MCF 10A (cell line): ENCODE measurements at regions not wholly inside any gene's neighbourhood (a gene's known extent, or its start where the extent isn't known, plus 50 kb on each side); places are given as distances from the start of the nearest gene placed in this dataset.

Source experiments
- BruUV-seq: library from RNA; stranded (reverse); fragments of 400-500 nt; replicated peaks from 2 replicates; lab custom pipeline; 2021; lab: Mats Ljungman, UMichigan
- CTCF ChIA-PET: fragments of 300-600 bp; sonication (Branson Sonifier 250); formaldehyde crosslinking; extraction: SDS; loops from one replicate; lab custom pipeline; 2021; ENCODE audit warnings: antibody characterized with exemption, inconsistent platforms; lab: Yijun Ruan, JAX
- POLR2A ChIA-PET: fragments of 300-600, 350-650 bp; sonication (Branson Sonifier 250); formaldehyde crosslinking; extraction: SDS; loops from one replicate; lab custom pipeline; 2020; ENCODE audit warnings: antibody characterized with exemption, inconsistent platforms; lab: Yijun Ruan, JAX
- DNase-seq: peaks from one replicate; pipeline ENCODE4 v3.0.0-alpha.2; 2018; ENCODE audit not compliant: unreplicated experiment
- H3K27ac Mint-ChIP-seq: one replicate; pipeline ENCODE4 v1.8.0; 2022; ENCODE audit warnings: mild to moderate bottlenecking, low read depth, mixed read lengths; ENCODE audit not compliant: unreplicated experiment
- H3K27me3 Mint-ChIP-seq: one replicate; pipeline ENCODE4 v1.8.0; 2022; ENCODE audit warnings: mixed read lengths; ENCODE audit not compliant: insufficient read depth, unreplicated experiment
- H3K36me3 Mint-ChIP-seq: one replicate; pipeline ENCODE4 v1.8.0; 2022; ENCODE audit warnings: mild to moderate bottlenecking, moderate library complexity, mixed read lengths; ENCODE audit not compliant: insufficient read depth, unreplicated experiment
- H3K4me1 Mint-ChIP-seq: one replicate; pipeline ENCODE4 v1.8.0; 2022; ENCODE audit warnings: mixed read lengths; ENCODE audit not compliant: insufficient read depth, unreplicated experiment
- H3K4me3 Mint-ChIP-seq: one replicate; pipeline ENCODE4 v1.8.0; 2022; ENCODE audit warnings: mild to moderate bottlenecking, moderate library complexity, mixed read lengths; ENCODE audit not compliant: unreplicated experiment
- H3K9me3 Mint-ChIP-seq: one replicate; pipeline ENCODE4 v1.8.0; 2022; ENCODE audit warnings: mixed read lengths; ENCODE audit not compliant: unreplicated experiment
- intact Hi-C: fragments of 100-400 bp; cut with micrococcal nuclease; formaldehyde crosslinking; loops from 2 replicates; pipeline ENCODE4 v1.14.1; 2022
- TF ChIP-seq, protein P1 (sequence below): fragments of 200-600 bp; IDR thresholded peaks from one replicate; pipeline ENCODE4 v1.8.0; 2022; ENCODE audit warnings: antibody characterized with exemption, mild to moderate bottlenecking; ENCODE audit not compliant: unreplicated experiment

DNA sequence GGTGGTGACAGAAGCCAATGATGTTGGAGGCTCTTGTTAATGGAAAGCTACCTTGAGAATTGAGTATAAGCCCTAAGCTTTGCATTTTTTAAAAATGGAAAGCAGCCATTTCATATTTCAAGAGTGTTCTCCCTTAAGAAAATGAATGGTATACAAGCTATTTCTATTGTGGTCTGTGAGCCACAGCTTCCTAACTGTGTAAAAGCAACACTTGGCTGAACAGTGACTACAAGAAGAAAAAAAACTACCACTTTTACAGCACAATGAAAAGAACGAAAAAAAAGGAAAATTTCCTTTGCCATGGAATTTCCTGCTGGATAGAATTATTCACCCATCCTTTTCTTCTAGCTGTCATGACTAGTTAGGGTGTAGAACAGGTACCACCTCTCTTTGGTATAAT, 397.1 kb upstream of the BTBD3 start:
- Mint-ChIP-seq H3K9me3 (peaks cover 28% of the 10 kb centered on the region), H3K27me3 (no peaks in the 10 kb centered on the region), H3K4me1 (no peaks in the 10 kb centered on the region), H3K36me3 (no peaks in the 10 kb centered on the region), H3K4me3 (no peak overlapping the region), H3K27ac (no peak overlapping the region)
- TF ChIP-seq, protein P1, sequence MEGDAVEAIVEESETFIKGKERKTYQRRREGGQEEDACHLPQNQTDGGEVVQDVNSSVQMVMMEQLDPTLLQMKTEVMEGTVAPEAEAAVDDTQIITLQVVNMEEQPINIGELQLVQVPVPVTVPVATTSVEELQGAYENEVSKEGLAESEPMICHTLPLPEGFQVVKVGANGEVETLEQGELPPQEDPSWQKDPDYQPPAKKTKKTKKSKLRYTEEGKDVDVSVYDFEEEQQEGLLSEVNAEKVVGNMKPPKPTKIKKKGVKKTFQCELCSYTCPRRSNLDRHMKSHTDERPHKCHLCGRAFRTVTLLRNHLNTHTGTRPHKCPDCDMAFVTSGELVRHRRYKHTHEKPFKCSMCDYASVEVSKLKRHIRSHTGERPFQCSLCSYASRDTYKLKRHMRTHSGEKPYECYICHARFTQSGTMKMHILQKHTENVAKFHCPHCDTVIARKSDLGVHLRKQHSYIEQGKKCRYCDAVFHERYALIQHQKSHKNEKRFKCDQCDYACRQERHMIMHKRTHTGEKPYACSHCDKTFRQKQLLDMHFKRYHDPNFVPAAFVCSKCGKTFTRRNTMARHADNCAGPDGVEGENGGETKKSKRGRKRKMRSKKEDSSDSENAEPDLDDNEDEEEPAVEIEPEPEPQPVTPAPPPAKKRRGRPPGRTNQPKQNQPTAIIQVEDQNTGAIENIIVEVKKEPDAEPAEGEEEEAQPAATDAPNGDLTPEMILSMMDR: no peak
- BruUV-seq: no TSS peak
- CTCF ChIA-PET: interaction anchor here (0.7 to 1.3 kb wide), 2 partner anchors 22 to 231 kb away, joined by 4 to 5 read pairs; no protein-coding TSS in a partner anchor
- POLR2A ChIA-PET: interaction anchor here (0.7 kb wide), 1 partner anchor 860 kb away, joined by 3 read pairs; no protein-coding TSS in a partner anchor
- no peak for DNase-seq
- intact Hi-C loops: no loop called here

DNA sequence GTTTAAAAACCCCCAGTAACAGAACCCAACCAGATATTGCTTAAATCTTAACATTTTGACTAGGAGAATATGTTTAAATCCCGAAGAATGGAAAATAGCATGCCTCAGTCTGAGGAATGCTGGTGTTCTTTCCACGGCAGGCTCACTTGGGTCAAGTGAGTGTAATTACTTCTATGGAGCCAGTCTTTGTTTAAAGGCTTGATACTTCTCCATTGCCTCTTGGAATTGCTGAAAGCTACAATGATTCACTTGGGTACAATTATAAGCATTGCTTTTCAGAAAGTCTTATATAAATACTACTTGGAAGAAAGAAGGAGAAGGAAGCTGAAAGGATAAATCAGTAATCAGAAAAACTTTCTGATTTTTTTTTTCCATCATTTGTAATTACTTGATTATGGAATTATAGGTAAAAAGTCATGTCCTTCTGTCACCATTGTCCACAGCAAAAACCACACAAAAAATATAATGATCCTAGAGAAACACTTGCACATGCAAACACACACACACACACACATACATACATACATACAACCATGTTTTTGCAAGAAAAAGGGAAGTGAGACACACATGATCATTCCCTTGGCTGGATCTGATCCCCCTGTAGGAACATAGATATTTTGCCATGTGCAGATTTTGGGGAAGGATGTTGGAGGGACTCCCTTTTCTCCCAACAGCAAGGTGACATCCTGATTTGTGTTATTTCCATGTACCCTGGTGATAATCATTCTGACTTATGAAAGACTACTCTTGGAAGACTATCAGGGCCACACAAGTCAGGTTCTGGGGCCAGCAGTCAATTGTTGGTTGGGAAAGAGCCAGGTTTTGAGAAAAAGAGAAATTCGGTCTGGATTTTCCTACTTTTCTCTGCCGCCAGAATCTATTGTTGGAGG, 396.0 kb upstream of the BTBD3 start:
- intact Hi-C loops: no loop called here
- POLR2A ChIA-PET: interaction anchor here (0.6 kb wide), 1 partner anchor 147 kb away, joined by 4 read pairs; no protein-coding TSS in a partner anchor
- CTCF ChIA-PET: interaction anchor here (0.6 to 1.3 kb wide), 2 partner anchors 23 to 748 kb away, joined by 5 read pairs; no protein-coding TSS in a partner anchor
- H3K9me3 Mint-ChIP-seq: peaks cover 28% of the 10 kb centered on the region
- no peaks in the 10 kb centered on the region for H3K4me1 Mint-ChIP-seq
- BruUV-seq: no TSS peak
- no peaks in the 10 kb centered on the region for H3K27me3 Mint-ChIP-seq
- TF ChIP-seq, protein P1: no peak
- H3K36me3 Mint-ChIP-seq: no peaks in the 10 kb centered on the region
- no peak overlapping the region for H3K4me3 Mint-ChIP-seq
- H3K27ac Mint-ChIP-seq: no peak overlapping the region
- no peak for DNase-seq

DNA sequence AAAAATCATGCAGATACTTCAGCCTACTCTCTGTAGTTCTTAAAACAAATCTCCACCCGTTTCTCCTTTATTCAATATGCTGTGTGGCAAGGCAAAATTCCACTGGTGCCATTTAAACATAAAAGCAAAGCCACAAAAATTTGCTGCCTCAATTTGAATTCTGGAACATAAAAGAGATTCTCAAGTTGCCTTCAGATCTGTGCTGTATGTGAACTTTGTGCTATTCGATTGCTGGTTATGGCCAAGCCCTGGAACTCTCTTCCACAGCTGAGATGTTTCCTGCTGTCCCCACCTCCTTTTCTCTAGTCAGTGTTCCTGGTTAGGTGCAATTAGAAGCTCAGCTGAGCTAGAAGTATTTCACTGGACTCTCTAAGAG, 395.3 kb upstream of the BTBD3 start:
- intact Hi-C loops: no loop called here
- no peaks in the 10 kb centered on the region for H3K36me3 Mint-ChIP-seq
- ChIA-PET POLR2A (no interaction called here), CTCF (no interaction called here)
- H3K27ac Mint-ChIP-seq: no peak overlapping the region
- H3K4me3 Mint-ChIP-seq: no peak overlapping the region
- no peaks in the 10 kb centered on the region for H3K27me3 Mint-ChIP-seq
- H3K4me1 Mint-ChIP-seq: no peaks in the 10 kb centered on the region
- DNase-seq: no peak
- peaks cover 31% of the 10 kb centered on the region for H3K9me3 Mint-ChIP-seq
- TF ChIP-seq, protein P1: no peak
- BruUV-seq: no TSS peak

DNA sequence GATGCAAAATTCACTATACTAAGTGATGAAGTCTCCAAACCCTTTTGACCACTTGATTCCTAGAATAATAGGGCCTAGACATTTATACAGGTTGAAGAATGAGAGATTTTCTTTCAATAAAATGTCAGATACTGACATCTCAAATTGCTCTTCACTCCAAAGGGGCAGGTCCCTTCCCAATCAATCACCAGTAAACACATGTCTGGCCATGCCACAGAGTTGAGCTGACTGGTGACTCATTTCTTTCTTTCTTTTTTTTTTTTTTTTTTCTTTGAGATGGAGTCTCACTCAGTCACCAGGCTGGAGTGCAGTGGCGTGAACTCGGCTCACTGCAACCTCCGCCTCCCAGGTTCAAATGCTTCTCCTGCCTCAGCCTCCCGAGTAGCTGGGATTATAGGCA, 388.6 kb upstream of the BTBD3 start:
- Mint-ChIP-seq H3K36me3 (no peaks in the 10 kb centered on the region), H3K27ac (no peak overlapping the region), H3K27me3 (no peaks in the 10 kb centered on the region), H3K4me1 (no peaks in the 10 kb centered on the region), H3K4me3 (no peak overlapping the region), H3K9me3 (peaks cover 46% of the 10 kb centered on the region)
- POLR2A ChIA-PET: interaction anchor here (0.7 to 0.8 kb wide), 3 partner anchors 11 to 140 kb away, joined by 3 to 4 read pairs (median 3); no protein-coding TSS in a partner anchor
- intact Hi-C loops: no loop called here
- TF ChIP-seq, protein P1: no peak
- CTCF ChIA-PET: interaction anchor here (1.2 kb wide), 1 partner anchor 15 kb away, joined by 6 read pairs; no protein-coding TSS in a partner anchor
- no TSS peak for BruUV-seq
- peak; percentile 39 for DNase-seq
